ELR (cell line): ENCODE measurements at regions not wholly inside any gene's neighbourhood (a gene's known extent, or its start where the extent isn't known, plus 50 kb on each side); places are given as distances from the start of the nearest gene placed in this dataset.

Source experiments
- DNase-seq: peaks from one replicate; pipeline ENCODE4 v3.0.0-alpha.2; 2015; ENCODE audit warnings: low read depth

DNA sequence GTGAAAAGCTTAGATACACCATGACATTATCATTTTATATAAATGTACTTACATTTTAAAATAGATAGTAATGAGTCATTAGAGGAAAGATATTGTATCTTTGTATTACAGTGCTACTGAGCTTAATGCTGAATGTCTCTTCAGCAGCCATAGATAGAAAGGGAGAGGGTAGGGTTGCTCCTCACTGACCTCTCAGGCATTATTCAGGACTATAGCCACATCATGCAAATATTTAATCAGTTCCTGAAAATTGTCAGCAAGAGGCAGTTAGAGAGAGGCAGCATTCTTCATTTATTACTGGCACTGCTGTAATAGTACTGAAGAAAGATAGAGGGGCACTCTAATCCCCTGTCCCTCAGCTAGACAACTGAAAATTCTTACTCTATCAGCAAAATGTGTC, 242.0 kb upstream of the TANK start:
- no peak for DNase-seq

DNA sequence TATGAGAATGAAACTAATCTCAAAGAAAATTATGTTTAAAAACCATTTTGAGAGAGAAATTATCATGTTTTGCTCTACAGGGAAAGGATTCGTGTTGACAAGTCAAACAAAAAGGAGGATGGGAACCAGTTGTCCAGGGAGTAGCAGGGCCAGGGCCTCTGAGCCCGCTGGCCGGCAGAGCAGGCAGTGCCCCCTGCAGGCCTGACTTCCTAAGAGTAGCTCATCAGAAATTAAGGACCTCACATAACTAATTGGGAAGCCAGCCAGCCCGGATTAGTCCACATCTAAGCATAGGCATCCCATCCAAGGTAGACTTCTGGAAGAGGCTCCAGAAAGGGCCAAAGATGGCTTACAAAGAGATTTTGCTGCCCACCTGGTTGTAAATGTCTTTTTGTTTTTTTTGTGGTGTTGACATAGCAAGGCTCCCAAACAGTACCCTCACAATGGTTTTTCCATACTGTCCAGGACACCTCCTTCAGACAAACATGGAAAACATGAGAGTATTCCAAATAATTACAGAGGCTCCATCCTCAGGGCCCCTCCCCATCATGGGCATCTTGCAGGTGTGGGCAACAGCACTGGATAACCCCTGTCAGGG, 241.2 kb upstream of the TANK start:
- peak; percentile 64 for DNase-seq

DNA sequence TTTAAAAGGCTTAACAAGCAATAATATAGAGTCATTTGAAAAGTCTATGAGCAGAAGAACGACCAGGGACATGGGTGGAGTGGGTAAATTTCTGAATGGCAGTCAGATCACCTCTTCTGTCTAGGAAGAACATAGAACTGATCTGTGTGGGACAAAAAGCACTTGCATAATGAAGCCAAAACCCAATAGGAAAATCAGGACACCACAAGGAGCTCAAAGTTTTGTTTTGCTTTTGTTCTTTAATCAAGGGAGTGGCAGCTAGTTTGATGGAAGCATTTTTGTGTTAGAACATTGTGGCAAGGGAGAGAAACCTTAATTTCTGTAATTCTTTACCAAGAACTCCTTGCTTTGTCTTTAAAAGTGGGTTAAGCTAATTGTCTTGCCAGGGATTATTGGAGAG, 240.2 kb upstream of the TANK start:
- DNase-seq: no peak

DNA sequence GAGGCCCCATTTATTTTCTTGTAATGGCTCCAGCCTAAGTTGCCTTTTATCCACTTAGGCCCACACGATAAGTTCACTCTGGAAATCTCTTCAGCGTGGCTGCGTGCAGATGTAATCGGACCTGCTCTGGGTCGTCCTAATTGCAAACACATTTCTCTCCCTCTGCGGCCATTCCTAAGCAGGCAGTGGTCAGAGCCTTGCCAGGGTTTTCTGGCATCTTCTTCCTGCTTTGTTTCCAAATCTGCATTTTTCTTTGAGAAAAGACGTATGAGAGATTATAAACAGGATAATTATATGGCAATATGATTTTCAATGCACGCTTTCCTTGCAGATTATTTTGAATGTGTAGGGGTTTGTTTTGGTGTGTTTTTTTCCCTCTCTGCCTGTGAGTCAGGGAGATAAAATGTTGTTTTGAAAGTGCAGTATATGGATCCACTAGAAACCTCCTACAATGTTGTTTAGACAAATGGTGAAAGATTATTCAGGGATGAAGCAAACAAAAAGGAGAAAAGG, 239.4 kb upstream of the TANK start:
- peak; percentile 57 for DNase-seq

DNA sequence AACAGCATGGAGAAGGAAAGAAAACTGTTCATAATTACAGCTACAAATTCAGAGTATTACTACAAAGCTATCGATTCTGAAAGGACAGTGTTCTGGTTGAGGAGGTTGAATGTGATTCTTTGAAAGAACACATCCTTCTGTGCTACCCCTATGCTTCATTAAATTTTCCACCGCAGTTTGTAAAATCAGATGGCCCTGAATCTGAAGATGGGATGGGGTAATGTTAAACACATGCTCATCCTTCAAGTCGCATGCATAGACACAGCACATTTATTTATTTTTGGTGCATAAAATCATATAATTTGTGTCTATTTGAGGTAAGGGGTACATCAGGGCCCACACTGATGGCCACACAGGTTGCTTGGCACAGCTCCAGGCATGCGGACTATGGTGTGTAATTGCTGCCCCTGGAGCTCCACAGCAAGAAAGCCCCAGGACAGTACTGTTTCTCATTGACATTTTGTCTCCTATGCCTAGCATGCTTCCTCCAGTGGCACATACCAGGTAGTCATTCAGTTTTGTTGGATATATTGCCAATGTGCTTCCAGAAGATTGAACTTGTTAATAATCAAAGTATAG, 238.8 kb upstream of the TANK start:
- DNase-seq: no peak

DNA sequence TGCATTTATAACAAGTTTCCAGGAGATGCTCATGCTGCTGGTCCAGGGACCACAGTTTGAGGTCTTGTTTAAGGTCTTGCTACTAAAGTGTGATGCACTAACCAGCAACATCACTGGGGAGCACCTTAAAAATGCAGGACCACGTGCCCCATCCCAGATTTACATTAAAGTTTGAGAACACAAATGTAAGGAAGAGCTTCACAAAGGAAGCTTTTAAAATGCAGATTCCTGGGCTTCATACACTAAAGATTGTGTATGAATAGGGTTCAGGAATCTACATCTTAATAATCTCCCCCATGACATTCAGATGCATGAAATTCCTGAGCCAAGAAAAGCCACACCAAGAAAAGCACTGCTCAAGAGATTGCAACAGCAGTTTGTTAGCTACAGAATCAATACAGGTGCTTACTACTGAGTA, 235.3 kb upstream of the TANK start:
- DNase-seq: no peak

DNA sequence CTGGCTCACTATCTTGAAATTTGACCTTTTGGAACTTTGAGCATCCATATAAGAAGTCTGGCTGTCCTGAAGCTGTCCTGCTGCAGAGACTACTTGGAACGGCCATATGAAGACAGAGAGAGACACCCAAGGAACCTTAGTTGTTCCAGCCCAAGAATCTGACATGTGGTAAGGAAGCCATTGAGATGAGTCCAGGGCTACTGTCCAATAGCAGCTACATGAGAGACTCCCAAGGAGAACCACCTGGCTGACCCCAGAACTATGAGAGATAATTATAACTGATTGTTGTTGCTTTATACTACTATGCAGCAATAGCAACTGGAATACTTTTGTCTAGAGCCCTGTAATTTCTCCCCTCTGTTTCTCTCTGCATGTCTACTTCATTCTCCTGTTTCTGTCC, 234.3 kb upstream of the TANK start:
- DNase-seq: no peak

DNA sequence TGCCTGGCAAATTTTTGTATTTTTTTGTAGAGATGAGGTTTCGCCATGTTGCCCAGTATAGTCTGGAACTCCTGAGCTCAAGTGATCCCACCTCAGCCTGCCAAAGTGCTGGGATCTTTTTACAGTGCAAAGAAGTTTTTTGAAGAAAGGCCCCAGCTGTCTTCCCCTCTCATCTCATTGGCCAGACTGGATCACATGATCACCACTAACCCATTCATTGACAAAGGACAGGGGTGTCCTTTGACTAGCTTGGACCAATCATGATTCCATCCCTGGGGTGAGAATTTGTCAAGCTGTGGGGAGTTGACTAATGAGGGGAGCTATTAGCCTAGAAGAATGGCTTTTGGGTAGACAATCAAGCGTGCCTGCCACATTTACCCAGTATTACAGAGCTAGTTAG, 232.9 kb upstream of the TANK start:
- no peak for DNase-seq

DNA sequence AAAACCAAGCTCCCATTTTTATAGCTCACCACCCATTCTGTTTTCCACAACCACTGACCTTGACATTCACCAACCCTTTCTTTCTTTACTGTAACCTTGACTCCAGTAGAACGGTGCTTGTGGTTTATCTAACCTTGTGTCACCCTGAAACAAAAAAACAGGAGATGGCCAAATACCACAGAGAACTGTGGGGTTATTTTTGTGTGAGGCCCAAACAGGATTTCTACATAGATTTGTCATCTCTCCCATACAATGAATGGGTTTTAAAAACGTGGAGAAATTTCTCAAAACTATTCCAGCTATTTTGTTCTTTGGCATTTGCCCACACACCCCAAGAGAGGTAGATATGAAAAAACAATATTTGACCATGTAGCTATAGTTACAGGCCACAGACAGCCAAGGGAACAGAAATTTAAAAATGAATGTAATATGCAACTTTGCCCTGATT, 231.3 kb upstream of the TANK start:
- no peak for DNase-seq

DNA sequence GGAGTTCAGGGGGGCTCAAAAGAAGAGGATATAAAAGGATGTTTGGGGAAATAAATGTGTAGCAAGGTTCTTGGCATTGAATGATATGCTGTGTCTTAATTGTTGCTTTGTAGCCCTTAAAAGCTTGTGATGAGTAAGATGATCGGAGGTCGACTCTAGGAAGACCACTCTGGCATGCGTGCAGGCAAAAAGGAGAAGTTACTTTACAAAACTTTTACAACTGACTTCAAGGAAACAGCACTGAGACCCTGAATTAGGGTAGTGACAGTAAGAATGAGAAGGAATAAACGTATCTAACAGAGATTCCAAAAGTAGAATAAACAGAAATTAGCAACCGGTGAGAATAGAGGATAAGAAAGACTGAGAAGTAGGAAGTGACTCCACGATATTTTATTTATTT, 228.7 kb upstream of the TANK start:
- DNase-seq: no peak

DNA sequence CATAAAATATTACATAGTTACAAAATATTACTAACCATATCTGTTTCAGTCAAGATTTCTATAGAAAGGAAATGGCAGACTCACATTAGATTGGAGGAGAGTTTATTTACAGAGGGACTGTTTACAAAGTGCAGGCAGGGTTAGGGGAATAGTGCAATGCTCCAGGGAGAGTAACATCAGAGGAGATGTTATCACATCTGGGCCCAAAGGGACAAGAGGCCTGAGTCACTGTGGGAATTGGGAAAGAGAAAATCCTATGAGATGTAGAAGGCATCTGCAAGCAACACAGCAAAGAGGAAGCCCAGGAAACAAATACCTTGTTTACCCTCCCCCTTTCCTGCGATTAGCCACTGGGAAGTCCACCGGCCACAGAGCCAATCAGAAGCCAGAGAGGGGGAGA, 227.3 kb upstream of the TANK start:
- DNase-seq: peak; percentile 51

DNA sequence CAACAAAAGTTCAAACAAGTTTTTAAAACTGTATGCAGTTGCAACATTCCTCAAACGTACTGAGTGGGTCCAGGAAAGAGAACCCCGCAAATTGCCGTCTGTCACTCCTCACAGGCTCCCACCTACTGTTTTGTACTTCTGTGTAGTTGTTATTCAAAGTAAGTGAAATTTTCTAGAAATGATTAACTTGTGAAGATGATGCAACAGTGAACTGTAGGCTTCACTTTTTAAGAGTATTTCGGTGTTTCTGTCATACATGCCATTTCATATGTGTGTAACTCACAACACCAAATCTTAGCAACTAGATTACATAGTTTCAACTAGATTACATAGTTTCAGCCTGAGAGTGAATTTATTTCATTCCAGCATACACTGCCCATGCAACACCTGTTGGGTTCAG, 226.0 kb upstream of the TANK start:
- no peak for DNase-seq

DNA sequence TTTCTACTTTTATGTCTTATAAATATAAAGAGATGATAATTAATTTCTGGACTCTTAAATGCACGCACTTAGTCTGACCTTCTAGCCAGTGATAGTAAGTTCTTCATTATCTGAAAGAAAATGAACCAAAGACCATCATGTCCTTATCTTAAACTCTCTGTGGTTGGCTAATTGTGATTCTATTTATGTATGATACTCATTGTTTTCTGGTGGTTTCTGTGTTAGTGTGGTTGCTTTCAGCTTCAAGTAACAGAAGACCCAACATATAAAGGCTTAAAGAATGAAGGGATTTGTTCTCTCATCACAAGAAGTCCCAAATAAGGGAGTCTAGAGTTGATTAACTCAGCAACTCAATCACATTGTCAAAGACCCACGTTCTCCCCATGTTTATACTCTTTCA, 225.2 kb upstream of the TANK start:
- no peak for DNase-seq

DNA sequence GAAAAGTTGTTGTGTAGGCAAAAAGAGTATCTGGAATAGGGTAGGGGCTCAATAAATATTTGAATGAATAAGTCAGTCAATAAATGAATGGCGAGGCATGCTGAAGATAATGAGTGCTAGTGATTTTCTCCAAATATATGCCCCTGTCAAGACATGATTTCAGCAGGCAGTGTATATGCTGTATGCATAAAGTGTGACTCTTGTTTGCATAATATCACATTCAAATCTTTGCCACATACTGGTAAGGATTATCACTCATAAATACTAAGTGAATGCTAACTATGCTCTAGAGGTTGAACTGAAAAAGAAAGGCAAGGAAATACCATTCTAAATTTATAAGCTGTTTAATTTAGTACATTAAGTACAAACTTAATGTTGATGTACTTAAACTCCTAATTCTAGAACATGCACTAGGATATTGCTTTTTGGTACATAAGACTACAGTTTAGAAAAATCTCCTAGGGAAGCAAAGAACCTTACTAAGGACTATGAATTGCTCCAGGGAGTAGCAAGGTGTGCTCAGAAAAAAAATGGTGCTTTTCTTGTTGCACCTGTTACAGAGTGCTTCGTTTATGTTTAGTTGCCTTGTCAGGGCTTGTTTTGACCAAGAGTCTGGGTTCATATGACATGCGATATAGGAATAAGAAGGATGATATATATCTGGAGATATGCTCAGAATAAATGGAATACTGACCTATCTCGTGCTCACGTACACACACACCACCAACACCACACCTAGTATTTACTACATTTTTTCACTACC, 224.0 kb upstream of the TANK start:
- no peak for DNase-seq

DNA sequence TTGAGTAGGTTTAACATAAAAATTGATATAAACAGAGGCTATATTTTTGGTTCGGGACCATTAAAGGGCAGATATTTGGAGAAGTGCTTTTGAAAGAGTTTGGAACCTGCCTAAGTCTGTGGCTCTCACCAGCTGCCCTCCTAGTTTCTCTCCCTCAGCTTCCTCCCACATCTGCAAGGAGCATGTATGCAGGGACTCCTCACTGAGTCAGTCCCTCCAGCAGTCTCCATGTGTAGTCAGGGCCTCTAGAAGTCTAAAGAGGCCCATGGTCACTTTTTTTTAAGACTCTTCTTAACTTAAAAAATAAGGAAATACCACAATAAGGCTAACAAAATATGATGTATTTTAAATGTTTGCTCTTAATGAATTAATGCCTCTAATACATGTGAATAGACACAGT, 220.0 kb upstream of the TANK start:
- DNase-seq: peak; percentile 2

DNA sequence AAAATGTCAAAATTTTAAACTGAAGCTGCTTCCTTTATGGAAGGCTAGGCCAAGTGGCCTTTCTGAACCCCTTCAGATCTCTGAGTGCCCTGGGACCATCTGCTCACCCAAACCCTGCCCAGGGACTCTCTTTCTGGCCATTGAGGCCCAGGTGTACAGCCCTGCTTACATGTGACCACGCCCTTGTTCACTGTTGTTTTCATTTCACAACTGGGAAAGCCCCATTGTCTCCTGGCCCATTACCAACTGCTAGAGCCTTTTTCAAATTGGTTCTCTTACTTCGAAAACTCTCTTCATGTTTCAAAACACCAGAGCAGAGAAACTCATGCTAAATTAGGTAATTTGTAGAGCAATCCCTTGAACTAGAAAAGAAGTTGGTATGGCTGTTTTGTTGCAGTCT, 219.5 kb upstream of the TANK start:
- no peak for DNase-seq

DNA sequence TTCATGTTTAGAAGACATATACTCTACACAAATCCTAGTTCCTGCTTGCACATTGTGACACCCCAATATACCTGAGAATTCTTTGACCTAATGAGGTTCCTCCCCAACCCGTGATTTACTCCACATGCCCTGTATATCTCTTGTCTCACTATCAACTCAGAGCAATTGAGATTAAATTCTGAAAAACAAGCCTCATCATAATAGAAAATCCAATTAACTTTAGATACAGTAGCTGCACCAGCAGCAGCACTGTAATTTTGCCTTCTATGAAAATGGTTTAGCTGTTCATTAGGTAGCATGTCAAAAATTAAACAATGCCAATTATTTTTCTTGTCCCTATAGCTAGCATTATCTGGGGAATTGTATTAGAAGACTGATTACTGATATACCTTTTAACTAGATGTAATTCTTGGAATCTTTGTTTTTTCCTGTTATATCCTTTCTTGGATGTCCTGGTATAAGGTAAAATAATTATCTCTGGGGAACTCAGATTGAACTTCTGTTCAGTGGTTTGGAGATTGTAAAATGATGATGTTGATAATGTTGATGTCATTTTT, 218.9 kb upstream of the TANK start:
- DNase-seq: no peak

DNA sequence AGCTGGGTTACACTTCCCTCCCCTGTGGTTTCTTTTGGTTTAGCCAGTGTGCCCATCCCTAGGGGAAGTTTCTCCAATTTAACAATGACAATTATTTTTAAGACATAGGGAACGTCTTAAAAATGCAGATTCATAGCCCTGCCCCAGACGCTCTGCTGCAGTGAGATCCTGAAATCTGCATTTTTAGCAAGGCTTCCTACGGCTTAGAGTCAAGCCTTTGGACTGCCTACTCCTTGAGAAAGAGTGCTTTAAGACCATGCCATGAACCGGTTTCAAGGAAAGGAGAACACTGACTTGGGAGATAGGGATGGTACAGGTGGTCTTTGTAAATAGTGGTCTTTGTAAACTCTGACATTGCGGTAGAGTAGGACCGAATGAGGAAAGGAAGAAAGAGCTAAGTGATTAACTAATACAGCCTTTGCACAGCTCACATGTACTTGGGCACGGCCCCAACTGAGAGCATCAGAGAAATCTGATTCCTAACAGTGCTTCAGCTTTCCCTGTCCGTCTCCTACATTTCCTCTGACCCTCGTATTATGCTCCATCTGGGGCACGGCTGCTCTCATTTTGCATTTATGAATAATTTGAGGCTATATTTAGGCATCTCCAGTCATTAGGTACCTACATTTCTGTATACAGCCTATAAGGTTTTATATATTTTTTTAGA, 217.6 kb upstream of the TANK start:
- DNase-seq: no peak

DNA sequence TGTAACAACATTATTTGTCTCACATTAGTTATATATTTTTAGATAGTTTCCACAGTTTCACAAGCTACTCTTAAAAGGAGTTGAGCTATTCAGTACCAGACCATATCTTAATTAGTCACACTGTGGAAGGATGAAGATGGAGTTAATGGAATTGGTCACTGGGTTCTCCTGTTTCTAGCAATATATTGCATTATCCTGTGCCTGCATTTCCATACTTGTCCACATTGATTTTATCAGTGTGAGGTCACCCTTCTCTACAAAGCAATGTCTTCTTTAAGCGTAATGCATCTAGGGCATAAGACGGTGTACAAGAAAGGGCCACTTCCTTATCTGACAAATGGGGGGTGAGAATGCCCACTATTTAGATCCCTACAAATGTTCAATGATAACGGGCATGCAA, 216.8 kb upstream of the TANK start:
- no peak for DNase-seq

DNA sequence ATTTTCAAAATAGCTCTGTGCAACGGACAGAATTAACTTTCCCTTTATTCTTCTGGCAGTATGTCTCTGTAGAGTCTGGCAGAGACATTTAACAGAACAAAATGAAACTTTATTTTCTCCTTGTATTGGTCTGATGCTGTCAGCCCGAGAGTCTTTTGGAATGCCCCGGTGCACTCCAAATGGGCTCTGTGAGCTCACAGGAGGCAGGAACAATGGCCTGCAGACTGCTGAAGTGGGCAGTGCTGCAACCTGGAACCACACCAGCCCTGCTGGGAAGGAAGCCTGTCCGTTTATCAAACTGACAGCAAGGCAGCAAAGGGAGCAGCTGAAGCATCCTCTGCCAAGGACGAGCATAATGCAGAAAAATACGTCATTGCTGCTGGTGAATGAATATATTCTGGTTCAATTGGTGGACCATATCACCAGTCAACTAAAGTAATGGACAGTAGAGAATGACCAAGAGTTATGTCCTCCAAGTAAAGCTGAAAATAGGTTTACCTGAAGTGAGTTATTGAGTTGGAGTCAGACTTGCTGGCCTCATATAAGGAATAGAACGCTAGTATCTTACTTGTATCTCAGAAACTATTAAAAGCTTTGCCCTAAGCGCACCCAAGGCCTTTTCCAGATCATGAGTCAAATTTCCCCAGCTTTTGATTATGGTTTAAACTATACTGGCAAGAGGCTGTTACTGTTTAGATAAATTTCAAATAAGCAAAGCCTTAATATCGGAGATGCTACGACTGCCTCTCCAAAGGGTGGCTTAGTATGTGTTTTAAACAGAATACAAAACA, 207.6 kb upstream of the TANK start:
- DNase-seq: no peak

DNA sequence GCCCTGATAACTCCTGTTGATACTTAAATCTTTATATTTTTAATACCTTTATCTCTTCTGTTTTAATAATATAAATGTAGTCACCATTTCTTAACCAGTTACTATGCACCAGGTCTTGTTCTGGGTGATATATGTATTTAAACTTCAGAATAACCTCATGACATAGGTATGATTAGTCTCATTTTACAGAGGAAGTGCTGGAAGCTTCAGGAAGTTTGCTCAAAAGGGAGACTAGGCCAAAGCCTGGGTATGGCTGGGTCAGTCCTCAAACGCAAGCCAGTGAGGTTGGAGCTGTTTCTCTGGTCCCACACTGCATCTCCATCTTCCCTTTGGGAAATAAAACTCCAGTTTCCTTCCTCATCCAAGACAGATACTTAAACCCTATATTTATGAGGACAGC, 204.7 kb upstream of the TANK start:
- no peak for DNase-seq
